Frontal cortex (tissue), 3 donors: ENCODE measurements at regions not wholly inside any gene's neighbourhood (a gene's known extent, or its start where the extent isn't known, plus 50 kb on each side); places are given as distances from the start of the nearest gene placed in this dataset.
"Not testable (repeated sequence)": the region's sequence is repeated elsewhere in the genome, so short reads cannot be mapped to it uniquely, and the experiment has no call there.

Experiments used
- DNase-seq, 2 donors: peaks; one replicate each; pipeline ENCODE4 v3.0.0; 2012; ENCODE audit warnings: low spot score in 2 of 2
- FAIRE-seq: peaks from 2 replicates; lab custom pipeline; 2012; peaks lifted over from hg19 to GRCh38; lab: Jason Lieb, UNC
- donor health status: control.
- donor health status: control.
- donor health status: control.

GRCh38 chr20:51968151-51968550, 165.8 kb upstream of the SALL4 start:
- no peak for DNase-seq
- FAIRE-seq, result no peak

DNA sequence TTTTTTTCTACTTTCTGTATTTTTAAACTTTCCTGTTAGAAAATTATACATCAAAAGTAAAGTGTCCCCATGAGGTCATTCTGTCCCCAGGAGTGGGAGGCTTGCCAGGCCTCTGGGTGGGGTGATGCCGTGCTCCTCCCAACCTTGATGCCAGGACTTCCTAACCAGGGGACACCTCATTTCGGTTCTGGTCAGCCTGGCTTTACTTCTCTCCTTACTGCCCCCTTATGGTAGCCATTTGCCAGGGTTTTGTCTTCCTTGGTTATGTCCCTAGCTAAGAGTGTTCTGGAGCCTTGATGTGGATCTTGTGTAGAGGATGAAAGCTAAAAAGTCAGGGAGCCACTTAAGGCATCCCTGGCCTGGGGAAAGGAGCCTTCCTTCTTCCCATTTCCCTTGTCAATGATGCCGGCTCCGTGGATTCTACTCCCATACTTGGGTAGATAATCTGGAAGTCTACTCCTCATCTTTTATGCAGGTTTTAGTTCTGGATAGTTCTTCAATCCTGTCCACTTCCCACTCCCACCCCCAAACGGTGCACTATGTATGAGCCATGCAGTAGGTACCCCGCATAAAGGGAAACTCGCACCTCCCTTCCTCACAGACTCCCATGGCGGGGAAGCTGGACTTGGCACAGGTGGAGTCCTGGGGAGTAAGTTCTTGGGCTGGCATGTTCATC, 164.1 kb upstream of the SALL4 start:
- FAIRE-seq, result no peak
- peak; percentile 16 to 49 for DNase-seq

GRCh38 chr20:51961964-51962761, 159.8 kb upstream of the SALL4 start:
- FAIRE-seq (no peak), DNase-seq (no peak)

GRCh38 chr20:51960047-51960675, 157.8 kb upstream of the SALL4 start:
- DNase-seq, result no peak

GRCh38 chr20:51959066-51959542, 156.8 kb upstream of the SALL4 start:
- no peak for DNase-seq
- no peak for FAIRE-seq

More at GRCh38 chr20:51960047-51960675, 157.8 kb upstream of the SALL4 start:
- FAIRE-seq, result no peak

DNA sequence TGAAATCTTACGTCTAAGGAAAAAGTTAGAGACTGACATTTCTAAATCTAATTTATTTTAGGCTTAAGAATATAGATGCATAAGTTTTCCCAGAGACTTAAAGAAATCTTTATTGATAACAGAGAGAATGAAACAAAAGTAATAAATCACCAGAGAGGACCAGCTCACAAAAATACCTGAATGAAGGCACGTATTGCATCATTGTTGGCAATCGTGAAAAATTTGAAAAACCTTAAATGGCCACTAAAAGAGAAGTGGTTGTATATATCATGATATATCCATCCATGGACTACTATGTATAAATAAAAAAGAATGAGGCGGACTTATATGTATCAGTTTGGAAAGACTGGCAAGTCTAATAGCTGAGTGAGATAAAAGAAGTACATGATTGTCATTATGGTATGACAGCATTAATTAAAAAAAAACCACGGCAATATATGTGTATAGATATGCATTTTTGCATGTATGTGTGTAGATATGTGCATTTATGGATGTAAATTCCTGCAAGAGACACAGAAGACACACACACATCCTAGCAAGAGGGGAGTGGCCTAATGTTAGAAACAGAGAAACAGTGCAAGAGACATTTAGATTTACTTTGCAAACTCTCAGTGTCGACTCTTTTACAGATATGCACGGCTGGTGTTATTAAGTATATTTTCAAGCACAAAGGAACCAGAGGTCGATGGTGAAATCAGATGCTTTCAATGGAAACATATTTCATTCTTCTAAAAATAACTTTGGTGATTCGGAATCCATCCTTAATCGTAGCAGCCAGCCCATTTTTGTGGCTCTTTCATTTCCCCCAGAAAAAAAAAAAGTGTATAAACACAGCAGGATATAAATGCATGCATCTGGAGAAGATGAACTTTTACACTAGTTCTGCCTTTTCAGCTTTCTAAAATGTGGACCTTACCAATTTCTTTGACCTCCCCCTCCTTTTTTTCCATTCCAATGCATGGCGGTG, 156.1 kb upstream of the SALL4 start:
- DNase-seq (no peak), FAIRE-seq (no peak)

- no peak for FAIRE-seq
- no peak for DNase-seq
Observed at GRCh38 chr20:51955756-51956155, 153.4 kb upstream of the SALL4 start.

GRCh38 chr20:51953731-51954340, 151.5 kb upstream of the SALL4 start:
- FAIRE-seq, result no peak

GRCh38 chr20:51950926-51951325, 148.6 kb upstream of the SALL4 start:
- FAIRE-seq (no peak), DNase-seq (no peak)

More at GRCh38 chr20:51953731-51954340, 151.5 kb upstream of the SALL4 start:
- no peak for DNase-seq

DNA sequence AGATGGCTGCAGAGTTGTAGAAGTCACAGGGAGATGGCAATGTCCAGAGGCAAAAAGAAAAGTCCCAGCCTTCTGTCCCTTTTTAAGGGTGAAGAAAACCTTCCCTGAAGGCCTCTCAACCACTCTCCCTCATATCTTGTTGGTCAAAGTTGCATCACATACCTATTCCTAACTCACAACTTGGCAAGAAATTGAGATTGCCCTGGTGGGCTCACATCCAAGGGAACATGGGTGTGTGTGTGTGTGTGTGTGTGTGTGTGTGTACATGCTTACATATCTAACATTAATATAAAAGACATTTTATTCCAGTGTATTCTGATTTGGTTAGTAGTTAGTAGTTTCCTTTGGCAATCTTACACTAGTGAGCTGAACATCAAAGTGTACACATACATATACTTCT, 144.3 kb upstream of the SALL4 start:
- no peak for DNase-seq
- no peak for FAIRE-seq

DNA sequence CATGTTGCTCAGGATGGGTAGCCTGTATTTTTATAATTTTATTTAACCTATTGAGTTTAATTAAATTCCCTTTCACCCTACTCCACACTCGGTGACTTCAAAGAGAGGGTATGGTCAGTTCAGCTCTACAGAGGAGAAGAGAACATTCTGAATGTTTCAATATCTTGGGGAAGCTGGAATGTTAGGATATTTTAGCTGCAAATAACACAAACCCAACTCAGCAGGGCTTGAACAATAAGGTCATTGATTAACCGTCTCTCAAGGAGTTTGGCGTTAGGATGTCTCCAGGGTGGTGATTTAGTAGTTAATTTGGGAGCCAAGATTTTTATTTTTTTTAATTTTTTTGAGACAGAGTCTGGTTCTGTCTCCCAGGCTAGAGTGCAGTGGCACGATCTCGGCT, 143.6 kb upstream of the SALL4 start:
- DNase-seq, result no peak
- no peak for FAIRE-seq

DNA sequence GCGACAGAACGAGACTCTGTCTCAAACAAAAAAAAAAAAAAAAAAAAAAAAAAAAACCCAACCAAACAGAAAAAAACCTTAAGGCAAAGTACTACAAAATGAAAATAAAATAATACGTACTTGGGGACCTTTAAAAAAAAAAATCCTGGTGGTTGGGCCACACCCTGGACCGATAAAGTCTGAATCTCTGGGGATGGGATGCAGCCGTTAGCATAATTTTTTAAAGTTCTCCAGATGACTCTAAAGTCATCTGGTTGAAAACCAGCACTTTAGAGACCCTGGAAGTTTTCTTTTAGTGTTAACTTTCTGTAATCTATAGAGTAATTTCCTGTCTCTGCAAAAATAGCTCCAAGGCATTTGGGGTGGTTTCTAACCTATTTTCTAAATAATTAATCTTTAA, 142.9 kb upstream of the SALL4 start:
- FAIRE-seq (no peak), DNase-seq (no peak)

DNA sequence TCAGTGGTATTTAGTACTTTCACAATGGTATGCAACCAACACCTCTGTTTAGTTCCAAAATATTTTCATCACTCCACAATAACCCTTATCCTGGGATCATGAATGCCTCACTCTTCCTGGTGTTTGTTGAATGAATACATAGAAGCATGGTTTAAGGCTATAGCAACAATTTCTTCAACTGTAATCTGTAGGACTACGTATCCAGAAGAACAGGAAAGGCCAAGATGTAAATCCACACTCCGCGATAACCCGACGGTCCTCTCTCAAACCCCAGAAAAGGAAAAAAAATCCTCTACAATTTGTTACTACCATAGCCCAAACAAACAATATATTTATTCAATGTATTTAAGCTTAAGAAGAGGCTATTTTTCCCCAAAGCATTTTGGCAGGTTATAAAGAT, 141.4 kb upstream of the SALL4 start:
- DNase-seq (no peak), FAIRE-seq (no peak)

DNA sequence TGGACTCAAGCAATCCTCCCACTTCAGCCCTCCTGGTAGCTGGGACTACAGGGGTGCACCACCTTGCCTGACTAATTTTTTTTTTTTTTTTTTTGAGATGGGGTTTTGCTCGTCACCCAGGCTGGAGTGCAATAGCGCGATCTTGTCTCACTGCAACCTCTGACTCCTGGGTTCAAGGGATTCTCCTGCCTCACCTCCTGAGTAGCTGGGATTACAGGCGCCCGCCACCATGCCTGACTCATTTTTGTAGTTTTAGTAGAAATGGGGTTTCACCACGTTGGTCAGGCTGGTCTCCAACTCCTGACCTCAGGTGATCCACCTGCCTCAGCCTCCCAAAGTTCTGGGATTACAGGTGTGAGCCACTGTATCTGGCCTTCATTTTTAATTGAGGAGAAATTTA, 141.0 kb upstream of the SALL4 start:
- FAIRE-seq, DNase-seq: not testable (repeated sequence)

GRCh38 chr20:51941503-51941902, 139.2 kb upstream of the SALL4 start:
- DNase-seq, result no peak
- no peak for FAIRE-seq

DNA sequence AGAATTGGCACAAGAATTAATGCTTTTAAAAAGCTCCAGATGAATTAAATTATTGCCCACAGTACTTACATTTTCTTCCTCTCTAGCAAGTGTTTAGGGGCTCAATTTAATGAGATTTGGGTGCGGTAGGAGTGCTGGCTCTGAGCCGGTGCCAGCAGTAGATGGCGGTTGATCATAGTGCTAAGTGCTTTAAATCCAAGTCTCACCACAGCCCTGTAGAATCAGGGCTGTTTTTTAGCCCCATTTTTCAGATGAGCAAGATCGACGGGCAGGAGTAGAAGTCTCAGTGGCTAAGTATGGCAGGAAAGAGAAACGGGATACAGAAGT, 136.9 kb upstream of the SALL4 start:
- FAIRE-seq, result no peak

DNA sequence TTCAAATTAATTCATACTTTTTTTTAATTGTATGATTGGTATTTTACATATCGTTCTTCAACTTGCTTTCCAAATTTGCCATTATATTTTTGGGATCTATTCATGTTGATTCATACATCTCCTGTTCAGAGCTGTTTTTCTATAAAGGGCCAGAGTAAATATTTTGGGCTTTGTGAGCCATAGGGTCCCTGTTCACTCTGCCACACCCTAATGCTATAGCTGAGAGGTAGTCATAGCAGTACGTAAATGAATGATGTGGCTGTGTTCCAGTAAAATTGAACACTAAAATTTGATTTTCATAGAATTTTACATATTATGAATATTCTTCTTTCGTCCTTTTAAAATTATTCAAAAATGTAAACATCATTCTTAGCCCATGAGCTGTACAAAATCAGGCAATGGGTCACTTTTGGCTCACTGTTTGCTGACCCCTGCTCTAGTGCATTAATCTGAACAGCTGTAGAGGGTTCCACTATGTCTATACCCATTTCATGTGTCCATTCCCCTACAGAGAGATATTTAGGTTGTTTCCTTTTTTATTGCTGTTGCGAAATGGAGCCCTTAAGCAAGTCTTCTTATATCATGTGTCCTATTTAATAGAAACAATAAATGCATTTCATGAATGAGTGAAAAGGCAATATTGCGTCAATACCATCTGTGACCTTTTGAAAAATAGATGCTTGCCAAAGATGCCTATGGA, 136.4 kb upstream of the SALL4 start:
- FAIRE-seq (no peak), DNase-seq (no peak)

More for the DNA sequence above, 136.9 kb upstream of the SALL4 start:
- no peak for DNase-seq

DNA sequence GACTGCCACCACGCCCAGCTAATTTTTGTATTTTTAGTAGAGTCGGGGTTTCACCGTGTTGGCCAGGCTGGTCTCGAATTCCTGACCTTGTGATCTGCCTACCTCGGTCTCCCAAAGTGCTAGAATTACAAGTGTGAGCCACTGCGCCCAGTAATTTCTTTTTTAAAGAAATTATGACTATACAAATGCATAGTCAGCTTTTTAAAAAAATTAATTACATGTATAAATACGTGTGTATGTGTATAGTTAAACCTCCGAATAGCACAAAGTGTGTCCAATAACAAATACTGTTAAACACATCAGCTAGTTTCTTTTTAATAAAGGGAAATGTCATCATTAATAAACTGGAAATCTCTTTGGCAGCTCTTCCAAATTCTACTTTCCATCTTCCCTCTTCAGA, 135.5 kb upstream of the SALL4 start:
- FAIRE-seq (no peak), DNase-seq (no peak)

- FAIRE-seq, result no peak
- no peak for DNase-seq
Observed at GRCh38 chr20:51936377-51936776, 134.1 kb upstream of the SALL4 start.
